Body of pancreas (tissue), 4 donors: ENCODE measurements at regions not wholly inside any gene's neighbourhood (a gene's known extent, or its start where the extent isn't known, plus 50 kb on each side); places are given as distances from the start of the nearest gene placed in this dataset.
"Not testable (repeated sequence)": the region's sequence is repeated elsewhere in the genome, so short reads cannot be mapped to it uniquely, and the experiment has no call there.

Experiments
- POLR2A ChIP-seq, 3 donors: fragments of 450-650 bp; IDR thresholded peaks; one replicate each; pipeline ENCODE4 v1.6.1; 2016; ENCODE audit warnings: antibody characterized with exemption in 3 of 3, mild to moderate bottlenecking in 2 of 3
- TF ChIP-seq, protein P1 (sequence below), 7 experiments: fragments of 450-650 bp in 4 of 7; fragments of 200-600 bp in 3 of 7; sonication (generic) in 3 of 7; IDR thresholded peaks; one replicate each; pipeline ENCODE4 v1.5.1; 2016 to 2019; ENCODE audit warnings: antibody characterized with exemption in 7 of 7

DNA sequence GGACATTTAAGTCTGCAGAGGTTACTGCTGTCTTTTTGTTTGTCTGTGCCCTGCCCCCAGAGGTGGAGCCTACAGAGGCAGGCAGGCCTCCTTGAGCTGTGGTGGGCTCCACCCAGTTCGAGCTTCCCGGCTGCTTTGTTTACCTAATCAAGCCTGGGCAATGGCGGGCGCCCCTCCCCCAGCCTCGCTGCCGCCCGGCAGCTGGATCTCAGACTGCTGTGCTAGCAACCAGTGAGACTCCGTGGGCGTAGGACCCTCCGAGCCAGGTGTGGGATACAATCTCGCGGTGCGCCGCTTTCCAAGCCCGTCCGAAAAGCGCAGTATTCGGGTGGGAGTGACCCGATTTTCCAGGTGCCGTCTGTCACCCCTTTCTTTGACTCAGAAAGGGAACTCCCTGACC lies 198.4 kb upstream of the FERMT1 start:
- TF ChIP-seq, protein P1, sequence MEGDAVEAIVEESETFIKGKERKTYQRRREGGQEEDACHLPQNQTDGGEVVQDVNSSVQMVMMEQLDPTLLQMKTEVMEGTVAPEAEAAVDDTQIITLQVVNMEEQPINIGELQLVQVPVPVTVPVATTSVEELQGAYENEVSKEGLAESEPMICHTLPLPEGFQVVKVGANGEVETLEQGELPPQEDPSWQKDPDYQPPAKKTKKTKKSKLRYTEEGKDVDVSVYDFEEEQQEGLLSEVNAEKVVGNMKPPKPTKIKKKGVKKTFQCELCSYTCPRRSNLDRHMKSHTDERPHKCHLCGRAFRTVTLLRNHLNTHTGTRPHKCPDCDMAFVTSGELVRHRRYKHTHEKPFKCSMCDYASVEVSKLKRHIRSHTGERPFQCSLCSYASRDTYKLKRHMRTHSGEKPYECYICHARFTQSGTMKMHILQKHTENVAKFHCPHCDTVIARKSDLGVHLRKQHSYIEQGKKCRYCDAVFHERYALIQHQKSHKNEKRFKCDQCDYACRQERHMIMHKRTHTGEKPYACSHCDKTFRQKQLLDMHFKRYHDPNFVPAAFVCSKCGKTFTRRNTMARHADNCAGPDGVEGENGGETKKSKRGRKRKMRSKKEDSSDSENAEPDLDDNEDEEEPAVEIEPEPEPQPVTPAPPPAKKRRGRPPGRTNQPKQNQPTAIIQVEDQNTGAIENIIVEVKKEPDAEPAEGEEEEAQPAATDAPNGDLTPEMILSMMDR (IDR thresholded peaks at IDR 0.05): not testable (repeated sequence)
- not testable (repeated sequence) for TF ChIP-seq POLR2A (IDR thresholded peaks at IDR 0.05)
